NB4 (cell line): ENCODE measurements at regions not wholly inside any gene's neighbourhood (a gene's known extent, or its start where the extent isn't known, plus 50 kb on each side); places are given as distances from the start of the nearest gene placed in this dataset.

Experiments used
- CTCF ChIP-seq: IDR thresholded peaks from one replicate; pipeline ENCODE4 v1.5.1; 2012; ENCODE audit warnings: low read depth, low read length
- POLR2A ChIP-seq: IDR thresholded peaks from 2 replicates; pipeline ENCODE4 v1.6.1; 2011; ENCODE audit warnings: mild to moderate bottlenecking; ENCODE audit not compliant: insufficient read length; ENCODE audit errors: extremely low read depth

GRCh38 chr3:51591231-51591630 is 52.7 kb downstream of the RAD54L2 start:
- TF ChIP-seq CTCF (no peak), POLR2A (no peak)
